HG02852 (cell line): ENCODE measurements at regions not wholly inside any gene's neighbourhood (a gene's known extent, or its start where the extent isn't known, plus 50 kb on each side); places are given as distances from the start of the nearest gene placed in this dataset.

Experiments used
- ATAC-seq: cut with Tn5 transposase; IDR thresholded peaks from one replicate; pipeline ENCODE4 v1.9.1; 2021; ENCODE audit warnings: mild to moderate bottlenecking, moderate library complexity; ENCODE audit not compliant: unreplicated experiment

DNA sequence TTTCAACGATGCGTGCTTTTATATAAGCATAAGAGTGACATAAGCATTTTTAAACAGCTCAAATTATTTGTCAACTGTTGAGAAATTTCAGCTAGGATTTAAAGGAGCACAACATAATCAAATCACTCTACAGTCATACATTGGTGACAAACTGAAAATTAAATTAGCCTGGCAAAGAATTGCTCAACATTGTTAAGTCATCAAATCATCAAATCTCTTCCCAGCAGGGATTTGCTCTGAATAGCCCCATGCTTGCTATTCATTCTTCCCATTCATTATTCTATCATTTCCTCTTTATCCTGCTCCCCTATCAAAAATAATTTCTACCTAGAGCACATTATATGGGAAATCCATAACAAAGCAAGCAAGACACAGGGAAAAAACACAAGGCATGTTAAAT, 198.7 kb upstream of the LUZP2 start:
- ATAC-seq, result no peak

GRCh38 chr11:24311974-24312373, 184.9 kb upstream of the LUZP2 start:
- no peak for ATAC-seq

- no peak for ATAC-seq
Measured at GRCh38 chr11:24312464-24313238, 184.2 kb upstream of the LUZP2 start.

DNA sequence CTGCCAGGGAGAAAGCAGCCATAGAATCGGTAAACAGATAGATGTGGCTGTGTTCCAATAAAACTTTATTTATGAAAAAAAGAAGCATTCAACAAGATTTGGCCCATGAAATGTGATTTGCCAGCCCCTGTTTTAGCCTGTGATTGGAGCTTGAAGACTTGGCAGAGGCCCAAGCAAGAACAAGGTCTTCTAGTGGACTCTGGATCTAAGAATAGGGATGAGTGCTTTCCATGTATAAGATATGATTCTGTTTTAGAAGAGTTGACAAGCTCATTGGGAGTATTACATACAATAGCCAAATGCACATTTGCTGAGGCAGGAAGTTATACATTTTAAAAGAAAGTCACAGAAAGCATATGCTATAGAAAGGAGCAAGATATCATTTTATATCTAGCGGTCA, 175.6 kb upstream of the LUZP2 start:
- no peak for ATAC-seq

DNA sequence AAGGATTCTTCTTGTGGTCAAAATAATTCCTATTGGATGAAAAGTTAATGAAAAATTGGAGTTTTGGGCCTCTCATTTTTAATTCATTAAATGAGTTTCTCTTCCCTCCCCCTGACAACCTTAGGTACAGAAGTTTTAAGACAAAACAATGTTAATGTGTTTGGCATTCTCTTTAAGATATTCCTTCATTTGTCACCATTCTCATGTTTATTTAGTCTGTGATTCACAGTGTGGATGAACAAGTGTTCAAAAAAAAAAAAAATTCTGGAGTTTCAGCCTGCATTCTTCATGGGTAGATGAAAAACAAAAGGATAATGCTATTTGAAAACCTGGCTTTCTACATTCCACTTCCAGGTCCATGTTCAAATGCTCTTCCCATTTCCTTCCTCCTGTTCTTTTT, 172.6 kb upstream of the LUZP2 start:
- no peak for ATAC-seq

- no peak for ATAC-seq
Measured at GRCh38 chr11:24344222-24344621, 152.6 kb upstream of the LUZP2 start.

- no peak for ATAC-seq
Measured at GRCh38 chr11:24348908-24349307, 147.9 kb upstream of the LUZP2 start.

DNA sequence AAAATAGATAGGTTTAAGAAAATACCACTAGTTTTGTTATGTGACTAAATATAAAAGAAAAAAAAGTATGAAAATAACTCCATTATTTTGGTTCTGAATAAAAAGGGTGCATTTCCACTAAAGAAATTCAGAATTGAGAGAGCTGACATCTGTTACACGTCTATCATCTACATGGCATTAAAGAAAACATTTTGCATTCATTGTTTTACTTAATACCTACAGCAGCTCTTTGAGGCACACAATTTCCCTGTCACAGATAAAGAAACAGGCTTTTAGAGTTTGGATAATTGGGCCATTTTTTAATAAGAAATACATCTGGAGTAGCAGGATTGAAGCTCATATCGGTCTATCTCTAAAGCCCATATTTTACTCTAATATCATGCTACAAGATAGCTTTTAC, 145.7 kb upstream of the LUZP2 start:
- no peak for ATAC-seq

DNA sequence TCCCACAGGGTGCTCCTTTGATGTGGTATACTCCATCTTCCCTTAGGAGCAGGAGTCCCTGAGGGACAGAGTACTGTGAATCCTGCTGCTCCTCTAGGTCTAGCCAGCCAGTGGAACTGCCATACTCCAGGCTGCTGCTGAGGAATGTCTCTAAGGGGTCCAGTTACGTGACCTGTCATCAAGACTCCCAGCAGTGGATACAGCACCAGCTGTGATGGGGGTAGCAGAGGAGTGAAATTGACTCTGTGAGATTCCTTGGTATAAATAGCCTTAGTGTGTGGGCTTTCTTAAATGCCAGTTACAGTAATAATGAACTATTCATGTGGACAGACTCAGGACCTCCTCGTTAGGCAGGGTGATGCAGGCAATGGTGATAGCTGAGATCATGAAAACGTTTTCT, 140.4 kb upstream of the LUZP2 start:
- no peak for ATAC-seq

GRCh38 chr11:24357620-24358410, 139.0 kb upstream of the LUZP2 start:
- ATAC-seq, result no peak

- ATAC-seq, result no peak
Measured at GRCh38 chr11:24372491-24372890, 124.4 kb upstream of the LUZP2 start.

DNA sequence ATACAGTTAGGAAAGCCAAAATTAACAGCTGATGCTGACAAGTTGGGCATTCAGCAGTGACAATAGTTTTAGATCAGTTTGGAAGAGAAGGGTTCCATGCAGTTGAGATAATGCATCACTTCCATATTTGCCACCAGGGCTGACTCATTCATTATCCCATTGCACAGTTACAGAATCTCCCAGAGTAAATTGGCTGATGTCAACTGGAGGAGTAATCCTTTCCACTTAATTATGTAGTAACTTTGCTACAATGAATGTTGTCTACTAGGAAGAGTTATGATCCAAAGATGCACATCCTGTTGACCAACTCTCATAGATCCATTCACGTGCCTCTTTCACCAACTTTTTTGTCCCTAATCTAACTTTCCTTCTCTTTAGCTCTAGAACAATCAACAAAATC, 123.3 kb upstream of the LUZP2 start:
- no peak for ATAC-seq

- ATAC-seq, result no peak
Measured at GRCh38 chr11:24375351-24375750, 121.5 kb upstream of the LUZP2 start.

DNA sequence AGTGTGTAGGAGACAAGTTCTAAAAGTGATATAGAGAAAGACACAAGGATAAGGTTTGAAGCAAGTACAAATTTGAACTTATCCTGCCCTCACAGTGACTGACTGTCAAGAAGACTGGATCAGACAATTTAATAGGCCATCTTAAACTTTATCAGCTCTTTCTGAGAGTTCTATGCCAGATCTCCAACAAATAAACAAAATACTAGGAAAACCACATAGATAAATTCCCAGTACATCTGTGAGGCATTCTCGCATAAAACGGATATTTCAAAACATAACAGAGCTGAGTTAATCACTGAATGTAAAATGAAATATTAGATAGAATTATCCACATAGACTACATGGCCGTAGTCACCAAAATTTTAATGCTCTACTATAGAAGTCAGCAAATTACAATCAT, 120.9 kb upstream of the LUZP2 start:
- no peak for ATAC-seq

- no peak for ATAC-seq
Measured at GRCh38 chr11:24383137-24383536, 113.7 kb upstream of the LUZP2 start.

GRCh38 chr11:24384240-24384639, 112.6 kb upstream of the LUZP2 start:
- ATAC-seq, result no peak

GRCh38 chr11:24386546-24387397, 110.1 kb upstream of the LUZP2 start:
- ATAC-seq, result no peak

GRCh38 chr11:24389575-24389974, 107.3 kb upstream of the LUZP2 start:
- ATAC-seq, result no peak

DNA sequence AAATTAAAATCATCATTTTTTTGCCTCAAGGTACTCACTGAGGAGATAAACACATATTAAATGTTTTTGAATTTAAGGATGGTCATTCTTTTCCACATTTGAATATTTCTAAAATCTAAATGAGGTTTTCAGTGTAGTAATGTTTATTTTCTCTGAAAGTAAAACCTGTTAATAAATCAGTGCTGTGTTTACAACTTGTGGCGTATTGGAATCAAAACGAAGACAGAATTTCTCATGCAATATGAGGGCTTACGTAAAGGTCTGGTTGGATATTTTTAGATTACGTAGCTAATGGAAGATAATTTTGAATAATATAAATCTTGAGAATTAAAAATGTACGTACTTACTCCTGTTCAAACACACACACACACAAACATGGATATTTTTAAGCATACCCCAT, 106.8 kb upstream of the LUZP2 start:
- ATAC-seq, result no peak

DNA sequence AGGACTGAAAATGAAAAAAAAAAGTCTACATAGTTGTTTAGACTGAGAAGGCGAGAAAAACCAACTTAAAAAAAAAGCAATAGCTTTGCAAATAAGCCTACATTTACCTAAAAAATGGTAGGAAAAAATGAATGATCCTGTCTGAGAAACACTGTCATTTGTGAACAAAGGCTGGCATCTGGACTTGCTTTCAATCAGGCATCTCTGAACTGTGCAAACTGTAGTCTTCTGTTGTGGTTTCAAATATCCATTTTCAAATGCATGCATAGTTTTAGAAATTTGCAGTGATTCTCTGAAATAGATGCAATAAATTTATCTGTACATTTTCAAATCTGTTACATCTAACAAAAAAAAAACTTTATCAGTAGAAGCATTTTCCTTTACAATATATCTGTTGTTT, 106.1 kb upstream of the LUZP2 start:
- ATAC-seq, result no peak

DNA sequence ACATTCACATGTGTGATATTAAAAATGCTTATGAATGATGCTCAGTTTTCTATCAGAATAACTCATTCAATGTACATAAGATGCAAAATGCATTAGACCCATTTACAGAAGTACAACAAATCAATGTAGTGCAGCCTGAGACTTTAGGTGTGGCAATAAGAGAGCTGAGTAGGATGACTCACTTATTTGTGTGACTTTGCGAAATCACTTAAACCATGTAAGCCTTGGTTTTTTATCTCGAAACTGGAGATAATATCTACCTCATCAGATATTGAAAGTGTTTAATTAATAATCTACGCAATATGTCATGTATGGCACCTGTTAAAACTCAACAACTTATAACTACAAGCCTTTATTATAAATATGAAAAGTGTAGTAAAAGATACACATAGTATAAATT, 105.7 kb upstream of the LUZP2 start:
- ATAC-seq, result no peak
